HepG2 (cell line): ENCODE measurements at regions not wholly inside any gene's neighbourhood (a gene's known extent, or its start where the extent isn't known, plus 50 kb on each side); places are given as distances from the start of the nearest gene placed in this dataset.
"Not testable (repeated sequence)": the region's sequence is repeated elsewhere in the genome, so short reads cannot be mapped to it uniquely, and the experiment has no call there.

Experiments
- ATAC-seq: fragments of 200-7000 bp; cut with Tn5 transposase; 3 replicates; pipeline ENCODE4 v1.9.1; 2020; ENCODE audit warnings: mild to moderate bottlenecking, moderate library complexity
- BruUV-seq: library from RNA; stranded (reverse); fragments of 400-500 nt; replicated peaks from 2 replicates; lab custom pipeline; 2021; lab: Mats Ljungman, UMichigan
- CTCF ChIA-PET: fragments of 300-600 bp; formaldehyde crosslinking; extraction: SDS; loops from one replicate; lab custom pipeline; 2021; ENCODE audit warnings: low total read pairs, inconsistent platforms, low intra/inter-chr PET ratio; lab: Yijun Ruan, JAX
- POLR2A ChIA-PET: fragments of 350-600 bp; sonication (Branson Sonifier 250); formaldehyde crosslinking; loops from one replicate; lab custom pipeline; 2020; ENCODE audit warnings: antibody characterized with exemption, inconsistent platforms; lab: Yijun Ruan, JAX
- DNase-seq: peaks from one replicate; pipeline ENCODE4 v3.0.0-alpha.2; 2015; ENCODE audit warnings: low spot score
- FAIRE-seq: peaks from 3 replicates; lab custom pipeline; 2011; peaks lifted over from hg19 to GRCh38; lab: Jason Lieb, UNC
- H2AFZ ChIP-seq: one replicate; pipeline ENCODE4 v1.6.1; 2011; ENCODE audit warnings: low read length, inconsistent platforms
- H3K27ac ChIP-seq: fragments of 300-600 bp; 3 replicates; pipeline ENCODE4 v1.8.0; 2011; ENCODE audit warnings: mixed run types, mild to moderate bottlenecking, mixed read lengths, low read length, inconsistent platforms; ENCODE audit not compliant: insufficient read depth; ENCODE audit errors: extremely low read length
- H3K27me3 ChIP-seq, 2 experiments: fragments of 200-600 bp in 1 of 2; 2 replicates in 1 of 2; 3 replicates in 1 of 2; pipeline versions ENCODE4 v1.6.0 to v1.8.0; 2011; ENCODE audit warnings: low read length in 2 of 2, mild to moderate bottlenecking in 2 of 2, moderate library complexity in 2 of 2, inconsistent platforms in 1 of 2; ENCODE audit not compliant: insufficient read depth in 2 of 2, control insufficient read depth in 1 of 2
- H3K36me3 ChIP-seq, 2 experiments: fragments of 200-600 bp in 1 of 2; replicated peaks in 1 of 2; 2 replicates in 1 of 2; 3 replicates in 1 of 2; pipeline versions ENCODE4 v1.5.1 to v1.8.0; 2011; ENCODE audit warnings: low read length in 2 of 2, inconsistent platforms in 1 of 2; ENCODE audit not compliant: insufficient read depth in 2 of 2, control insufficient read depth in 1 of 2
- H3K4me1 ChIP-seq: 2 replicates; pipeline ENCODE4 v1.5.1; 2012; ENCODE audit warnings: low read length, inconsistent platforms; ENCODE audit not compliant: insufficient read depth
- H3K4me2 ChIP-seq: 2 replicates; pipeline ENCODE4 v1.6.0; 2011; ENCODE audit warnings: low read depth, low read length, inconsistent platforms
- H3K4me3 ChIP-seq, 3 experiments: fragments of 200-600 bp in 1 of 3; sonication (generic), shearing (Covaris generic) in 1 of 3; replicated peaks in 1 of 3; 2 replicates each; pipeline ENCODE4 v1.5.1; 2011 to 2016; ENCODE audit warnings: low read length in 3 of 3, inconsistent platforms in 2 of 3, low read depth in 2 of 3, mild to moderate bottlenecking in 2 of 3, control low read depth in 1 of 3, mixed read lengths in 1 of 3; ENCODE audit not compliant: insufficient read depth in 1 of 3
- H3K79me2 ChIP-seq: one replicate; pipeline ENCODE4 v1.6.1; 2011; ENCODE audit warnings: low read length, inconsistent platforms; ENCODE audit not compliant: insufficient read depth
- H3K9ac ChIP-seq: 2 replicates; pipeline ENCODE4 v1.6.0; 2011; ENCODE audit warnings: mild to moderate bottlenecking, low read depth, low read length, inconsistent platforms; ENCODE audit not compliant: insufficient read depth
- H3K9me3 ChIP-seq: 2 replicates; pipeline ENCODE4 v1.5.1; 2012; ENCODE audit warnings: mild to moderate bottlenecking, low read length
- H4K20me1 ChIP-seq: 2 replicates; pipeline ENCODE4 v1.6.0; 2011; ENCODE audit warnings: inconsistent platforms, mild to moderate bottlenecking, low read length, moderate library complexity; ENCODE audit not compliant: insufficient read depth
- DR1 ChIP-seq: sonication (generic); formaldehyde crosslinking; IDR thresholded peaks from 2 replicates; pipeline ENCODE4 v1.8.0; 2021; ENCODE audit warnings: mild to moderate bottlenecking, missing genetic modification reagents, inconsistent platforms
- ELF3 ChIP-seq: IDR thresholded peaks from 2 replicates; pipeline ENCODE4 v1.6.1; 2016; ENCODE audit warnings: missing genetic modification reagents, missing compliant biosample characterization
- MAFF ChIP-seq: IDR thresholded peaks from 2 replicates; pipeline ENCODE4 v1.6.1; 2011; ENCODE audit warnings: low read depth, low read length, improper control_type of control experiment
- MYC ChIP-seq: sonication (generic); formaldehyde crosslinking; IDR thresholded peaks from 2 replicates; pipeline ENCODE4 v1.9.0; 2021; ENCODE audit warnings: missing genetic modification reagents, borderline replicate concordance
- NFYC ChIP-seq: IDR thresholded peaks from 2 replicates; pipeline ENCODE4 v1.6.1; 2016; ENCODE audit warnings: missing genetic modification reagents, missing compliant biosample characterization
- SOX6 ChIP-seq, 2 experiments: fragments of 450-650 bp in 1 of 2; sonication (generic) in 1 of 2; formaldehyde crosslinking in 1 of 2; IDR thresholded peaks; 2 replicates each; pipeline versions ENCODE4 v1.4.0 to v1.6.1; 2017 to 2020; ENCODE audit warnings: antibody characterized with exemption in 1 of 2, mild to moderate bottlenecking in 1 of 2, missing genetic modification reagents in 1 of 2
- ZMYM2 ChIP-seq: sonication (generic); formaldehyde crosslinking; IDR thresholded peaks from 2 replicates; pipeline ENCODE4 v1.8.0; 2022; ENCODE audit warnings: mild to moderate bottlenecking, missing genetic modification reagents
- ZMYM4 ChIP-seq: sonication (generic); formaldehyde crosslinking; IDR thresholded peaks from 2 replicates; pipeline ENCODE4 v1.8.1; 2023; ENCODE audit warnings: mild to moderate bottlenecking, missing genetic modification reagents
- ZNF777 ChIP-seq: sonication (generic); formaldehyde crosslinking; IDR thresholded peaks from 2 replicates; pipeline ENCODE4 v1.4.0; 2020; ENCODE audit warnings: missing genetic modification reagents
- WGBS: methylation state at CpG from one replicate; pipeline ENCODE4 v1.1.6; 2017; ENCODE audit warnings: low lambda C conversion rate; 5-methylcytosine and 5-hydroxymethylcytosine counted together
- in situ Hi-C: cut with HindIII; loops from 2 replicates; pipeline ENCODE4 v1.10.0; 2017; ENCODE audit warnings: low pct_unique_long_range_greater_than_20kb; ENCODE audit not compliant: extremely low pct_ligation_motif_present
- intact Hi-C: fragments of 100-400 bp; cut with micrococcal nuclease; formaldehyde crosslinking; loops from one replicate; pipeline ENCODE4 v1.10.0; 2022; ENCODE audit not compliant: unreplicated experiment
- TF ChIP-seq, protein P1 (sequence below): IDR thresholded peaks from 2 replicates; pipeline ENCODE4 v1.6.1; 2016; ENCODE audit warnings: low read depth
- TF ChIP-seq, protein P2 (sequence below): sonication (generic); formaldehyde crosslinking; IDR thresholded peaks from 2 replicates; pipeline ENCODE4 v1.5.1; 2020; ENCODE audit warnings: mild to moderate bottlenecking, moderate library complexity, missing genetic modification reagents
- TF ChIP-seq, protein P3 (sequence below): sonication (generic); formaldehyde crosslinking; IDR thresholded peaks from 2 replicates; pipeline ENCODE4 v1.4.0; 2020; ENCODE audit warnings: missing genetic modification reagents
- TF ChIP-seq, protein P4 (sequence below): IDR thresholded peaks from 2 replicates; pipeline ENCODE4 v1.6.1; 2016; ENCODE audit warnings: mild to moderate bottlenecking
- TF ChIP-seq, protein P5 (sequence below): IDR thresholded peaks from 2 replicates; pipeline ENCODE4 v1.6.1; 2016; ENCODE audit warnings: missing genetic modification reagents, missing compliant biosample characterization

DNA sequence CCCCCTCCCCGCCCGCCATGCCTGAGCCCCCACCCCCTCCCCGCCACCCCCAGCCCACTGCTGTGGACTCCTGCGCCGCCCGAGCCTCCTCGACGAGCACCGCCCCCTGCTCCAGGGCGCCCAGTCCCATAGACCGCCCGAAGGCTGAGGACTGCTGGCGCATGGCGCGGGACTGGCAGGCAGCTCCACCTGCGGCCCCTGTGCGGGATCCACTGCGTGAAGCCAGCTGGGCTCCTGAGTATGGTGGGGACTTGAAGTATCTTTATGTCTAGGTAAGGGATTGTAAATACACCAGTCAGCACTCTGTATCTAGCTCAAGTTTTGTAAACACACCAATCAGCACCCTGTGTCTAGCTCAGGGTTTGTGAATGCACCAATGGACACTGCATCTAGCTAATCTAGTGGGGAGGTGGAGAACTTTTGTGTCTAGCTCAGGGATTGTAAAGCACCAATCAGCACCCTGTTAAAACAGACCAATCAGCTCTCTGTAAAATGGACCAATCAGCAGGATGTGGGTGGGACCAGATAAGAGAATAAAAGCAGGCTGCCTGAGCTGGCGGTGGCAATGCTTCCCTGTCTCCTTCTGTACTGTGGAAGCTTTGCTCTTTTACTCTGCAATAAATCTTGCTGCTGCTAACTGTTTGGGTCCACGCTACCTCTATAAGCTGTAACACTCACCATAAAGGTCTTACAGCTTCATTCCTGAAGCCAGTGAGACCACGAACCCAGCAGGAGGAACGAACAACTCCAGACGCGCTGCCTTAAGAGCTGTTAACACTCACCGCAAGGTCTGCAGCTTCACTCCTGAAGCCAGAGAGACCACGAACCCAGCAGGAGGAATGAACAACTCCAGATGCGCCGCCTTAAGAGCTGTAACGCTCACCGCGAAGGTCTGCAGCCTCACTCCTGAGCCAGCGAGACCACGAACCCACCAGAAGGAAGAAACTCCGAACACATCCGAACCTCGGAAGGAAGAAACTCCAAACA is 66.6 kb upstream of the SLC8A3 start:
- H2AFZ ChIP-seq; TF ChIP-seq SOX6 (IDR thresholded peaks at IDR 0.05): not testable (repeated sequence)
- peak overlapping the region; percentile 47 to 68 (median 64); a peak in 5 of 6 replicates for H3K4me3 ChIP-seq
- TF ChIP-seq, protein P1, sequence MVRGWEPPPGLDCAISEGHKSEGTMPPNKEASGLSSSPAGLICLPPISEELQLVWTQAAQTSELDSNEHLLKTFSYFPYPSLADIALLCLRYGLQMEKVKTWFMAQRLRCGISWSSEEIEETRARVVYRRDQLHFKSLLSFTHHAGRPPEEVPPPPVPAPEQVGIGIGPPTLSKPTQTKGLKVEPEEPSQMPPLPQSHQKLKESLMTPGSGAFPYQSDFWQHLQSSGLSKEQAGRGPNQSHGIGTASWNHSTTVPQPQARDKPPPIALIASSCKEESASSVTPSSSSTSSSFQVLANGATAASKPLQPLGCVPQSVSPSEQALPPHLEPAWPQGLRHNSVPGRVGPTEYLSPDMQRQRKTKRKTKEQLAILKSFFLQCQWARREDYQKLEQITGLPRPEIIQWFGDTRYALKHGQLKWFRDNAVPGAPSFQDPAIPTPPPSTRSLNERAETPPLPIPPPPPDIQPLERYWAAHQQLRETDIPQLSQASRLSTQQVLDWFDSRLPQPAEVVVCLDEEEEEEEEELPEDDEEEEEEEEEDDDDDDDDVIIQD (CRISPR knock-in tag): peak; percentile 72; the same call in 1 of the 2 replicates
- 0 out of 2 replicates have a peak, but pooled peaks have one; percentile 11 for TF ChIP-seq ELF3
- TF ChIP-seq DR1: 0 out of 2 replicates have a peak, but pooled peaks have one; percentile 23
- TF ChIP-seq MYC (CRISPR knock-in tag): peak; percentile 3; the same call in 1 of the 2 replicates
- peak; percentile 93 for TF ChIP-seq ZMYM2 (CRISPR knock-in tag)
- peak; percentile 98 for TF ChIP-seq ZMYM4
- TF ChIP-seq, protein P2, sequence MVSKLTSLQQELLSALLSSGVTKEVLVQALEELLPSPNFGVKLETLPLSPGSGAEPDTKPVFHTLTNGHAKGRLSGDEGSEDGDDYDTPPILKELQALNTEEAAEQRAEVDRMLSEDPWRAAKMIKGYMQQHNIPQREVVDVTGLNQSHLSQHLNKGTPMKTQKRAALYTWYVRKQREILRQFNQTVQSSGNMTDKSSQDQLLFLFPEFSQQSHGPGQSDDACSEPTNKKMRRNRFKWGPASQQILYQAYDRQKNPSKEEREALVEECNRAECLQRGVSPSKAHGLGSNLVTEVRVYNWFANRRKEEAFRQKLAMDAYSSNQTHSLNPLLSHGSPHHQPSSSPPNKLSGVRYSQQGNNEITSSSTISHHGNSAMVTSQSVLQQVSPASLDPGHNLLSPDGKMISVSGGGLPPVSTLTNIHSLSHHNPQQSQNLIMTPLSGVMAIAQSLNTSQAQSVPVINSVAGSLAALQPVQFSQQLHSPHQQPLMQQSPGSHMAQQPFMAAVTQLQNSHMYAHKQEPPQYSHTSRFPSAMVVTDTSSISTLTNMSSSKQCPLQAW (CRISPR knock-in tag): peak; percentile 67; the same call in 1 of the 2 replicates
- peak; percentile 10; the same call in 1 of the 2 replicates for TF ChIP-seq SOX6 (CRISPR knock-in tag; IDR thresholded peaks at IDR 0.05)
- peak; percentile 38; the same call in 1 of the 2 replicates for TF ChIP-seq ZNF777
- peak; percentile 88 for TF ChIP-seq NFYC (CRISPR knock-in tag)
- TF ChIP-seq, protein P3, sequence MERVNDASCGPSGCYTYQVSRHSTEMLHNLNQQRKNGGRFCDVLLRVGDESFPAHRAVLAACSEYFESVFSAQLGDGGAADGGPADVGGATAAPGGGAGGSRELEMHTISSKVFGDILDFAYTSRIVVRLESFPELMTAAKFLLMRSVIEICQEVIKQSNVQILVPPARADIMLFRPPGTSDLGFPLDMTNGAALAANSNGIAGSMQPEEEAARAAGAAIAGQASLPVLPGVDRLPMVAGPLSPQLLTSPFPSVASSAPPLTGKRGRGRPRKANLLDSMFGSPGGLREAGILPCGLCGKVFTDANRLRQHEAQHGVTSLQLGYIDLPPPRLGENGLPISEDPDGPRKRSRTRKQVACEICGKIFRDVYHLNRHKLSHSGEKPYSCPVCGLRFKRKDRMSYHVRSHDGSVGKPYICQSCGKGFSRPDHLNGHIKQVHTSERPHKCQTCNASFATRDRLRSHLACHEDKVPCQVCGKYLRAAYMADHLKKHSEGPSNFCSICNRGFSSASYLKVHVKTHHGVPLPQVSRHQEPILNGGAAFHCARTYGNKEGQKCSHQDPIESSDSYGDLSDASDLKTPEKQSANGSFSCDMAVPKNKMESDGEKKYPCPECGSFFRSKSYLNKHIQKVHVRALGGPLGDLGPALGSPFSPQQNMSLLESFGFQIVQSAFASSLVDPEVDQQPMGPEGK (CRISPR knock-in tag): 0 out of 2 replicates have a peak, but pooled peaks have one; percentile 14
- TF ChIP-seq, protein P4, sequence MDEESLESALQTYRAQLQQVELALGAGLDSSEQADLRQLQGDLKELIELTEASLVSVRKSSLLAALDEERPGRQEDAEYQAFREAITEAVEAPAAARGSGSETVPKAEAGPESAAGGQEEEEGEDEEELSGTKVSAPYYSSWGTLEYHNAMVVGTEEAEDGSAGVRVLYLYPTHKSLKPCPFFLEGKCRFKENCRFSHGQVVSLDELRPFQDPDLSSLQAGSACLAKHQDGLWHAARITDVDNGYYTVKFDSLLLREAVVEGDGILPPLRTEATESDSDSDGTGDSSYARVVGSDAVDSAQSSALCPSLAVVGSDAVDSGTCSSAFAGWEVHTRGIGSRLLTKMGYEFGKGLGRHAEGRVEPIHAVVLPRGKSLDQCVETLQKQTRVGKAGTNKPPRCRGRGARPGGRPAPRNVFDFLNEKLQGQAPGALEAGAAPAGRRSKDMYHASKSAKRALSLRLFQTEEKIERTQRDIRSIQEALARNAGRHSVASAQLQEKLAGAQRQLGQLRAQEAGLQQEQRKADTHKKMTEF (CRISPR knock-in tag): peak; percentile 14; the same call in 1 of the 2 replicates
- TF ChIP-seq MAFF: peak; percentile 79
- TF ChIP-seq, protein P5, sequence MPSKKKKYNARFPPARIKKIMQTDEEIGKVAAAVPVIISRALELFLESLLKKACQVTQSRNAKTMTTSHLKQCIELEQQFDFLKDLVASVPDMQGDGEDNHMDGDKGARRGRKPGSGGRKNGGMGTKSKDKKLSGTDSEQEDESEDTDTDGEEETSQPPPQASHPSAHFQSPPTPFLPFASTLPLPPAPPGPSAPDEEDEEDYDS (CRISPR knock-in tag): peak; percentile 75

More for the DNA sequence above, 66.6 kb upstream of the SLC8A3 start:
- CTCF ChIA-PET, H3K9me3 ChIP-seq, H3K4me1 ChIP-seq, H3K79me2 ChIP-seq, H4K20me1 ChIP-seq, H3K9ac ChIP-seq, H3K36me3 ChIP-seq, in situ Hi-C loops, H3K27me3 ChIP-seq: not testable (repeated sequence)
- intact Hi-C loops: loop anchor here (5.0 kb wide), 1 partner anchor 208 kb away; no protein-coding TSS in a partner anchor
- BruUV-seq: TSS peak; percentile 78
- peak; percentile 68 for DNase-seq
- Histone ChIP-seq H3K27ac (peak overlapping the region; percentile 64), H3K4me2 (peak overlapping the region; percentile 60)
- FAIRE-seq: peak; percentile 68
- ATAC-seq: peak; percentile 70
- POLR2A ChIA-PET: interaction anchor here (0.6 to 1.7 kb wide), 10 partner anchors 9 to 488 kb away, joined by 3 to 16 read pairs (median 3); partner anchors contain the start of genes COX16, SMOC1 and SRSF5
- WGBS: 69% methylated on average over 15 of the region's 36 CpGs
